Globus pallidus (tissue), 1 donor: ENCODE measurements at regions not wholly inside any gene's neighbourhood (a gene's known extent, or its start where the extent isn't known, plus 50 kb on each side); places are given as distances from the start of the nearest gene placed in this dataset.

Experiments used
- DNase-seq: peaks from one replicate; pipeline ENCODE4 v3.0.0-alpha.2; 2015; ENCODE audit warnings: low spot score

DNA sequence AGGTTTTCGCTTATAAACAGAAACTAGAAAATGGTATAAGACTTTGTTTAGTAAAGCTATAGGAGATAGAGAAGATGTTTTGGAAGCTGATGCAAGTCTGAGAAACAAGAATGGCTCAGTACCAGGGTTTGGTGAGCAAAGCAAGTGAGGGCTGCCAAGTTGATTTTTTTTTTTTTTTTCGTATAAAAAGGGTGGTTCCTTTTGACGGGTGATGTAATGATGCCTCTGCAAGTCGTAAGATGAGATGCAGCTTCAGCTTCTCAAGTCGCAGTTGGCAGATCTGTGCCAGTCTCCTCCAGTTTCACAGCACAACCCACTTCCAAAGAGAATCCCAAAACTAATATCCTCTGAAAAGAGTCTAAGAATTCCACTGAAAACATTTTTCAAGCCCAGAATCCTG lies 252.8 kb upstream of the CDH4 start:
- DNase-seq, result no peak

- no peak for DNase-seq
Measured at GRCh38 chr20:61002090-61002489, 250.0 kb upstream of the CDH4 start.

GRCh38 chr20:61014491-61014890 lies 237.6 kb upstream of the CDH4 start:
- DNase-seq, result no peak

DNA sequence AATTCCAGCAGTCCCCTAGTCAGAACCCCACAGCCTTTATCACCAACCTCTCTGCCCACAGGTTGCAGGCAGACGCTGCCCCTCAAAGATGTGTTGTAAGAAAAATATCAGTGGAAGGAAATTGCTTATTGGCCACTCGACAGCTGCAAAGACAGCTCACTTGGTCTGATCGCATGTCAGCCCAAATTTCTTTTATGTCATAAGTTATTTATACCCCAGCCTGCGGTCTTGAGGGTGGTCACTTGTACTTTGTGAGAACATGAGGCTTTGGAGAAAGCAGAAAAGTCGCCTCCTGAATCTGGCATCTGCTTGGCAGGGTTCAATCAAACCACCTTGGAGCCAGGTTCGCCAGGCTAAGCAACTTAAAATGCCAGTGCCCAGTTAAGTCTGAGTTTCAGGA lies 236.5 kb upstream of the CDH4 start:
- no peak for DNase-seq

DNA sequence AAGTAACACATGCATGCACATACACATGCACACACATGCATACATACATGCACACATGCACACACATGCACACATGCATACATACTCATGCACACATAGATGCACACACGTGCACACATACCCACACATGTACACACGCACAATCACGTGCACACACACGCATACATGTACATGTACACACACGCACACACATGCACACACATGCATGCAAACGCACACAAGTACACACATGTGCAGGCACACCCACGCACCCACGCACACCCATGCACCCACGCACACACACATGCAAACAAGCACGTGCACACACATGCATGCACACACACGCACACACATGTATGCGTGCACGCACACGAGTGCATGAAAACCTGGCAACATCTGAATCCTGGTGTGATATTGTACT lies 232.7 kb upstream of the CDH4 start:
- DNase-seq, result no peak

DNA sequence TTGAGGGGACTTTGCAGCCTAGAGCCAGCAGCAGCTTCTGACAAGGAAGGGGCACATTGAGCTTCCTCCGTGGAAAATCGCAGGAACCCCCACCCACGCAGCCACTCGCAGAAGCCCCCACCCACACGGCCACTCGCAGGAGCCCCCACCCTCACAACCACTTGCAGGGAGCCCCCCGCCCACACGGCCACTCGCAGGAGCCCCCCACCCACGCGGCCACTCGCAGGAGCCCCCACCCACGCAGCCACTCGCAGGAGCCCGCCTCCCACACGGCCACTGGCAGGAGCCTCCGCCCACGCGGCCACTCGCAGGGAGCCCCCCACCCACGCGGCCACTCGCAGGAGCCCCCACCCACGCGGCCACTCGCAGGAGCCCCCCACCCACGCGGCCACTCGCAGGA lies 228.4 kb upstream of the CDH4 start:
- DNase-seq, result no peak

GRCh38 chr20:61024390-61024789 lies 227.7 kb upstream of the CDH4 start:
- DNase-seq, result no peak

DNA sequence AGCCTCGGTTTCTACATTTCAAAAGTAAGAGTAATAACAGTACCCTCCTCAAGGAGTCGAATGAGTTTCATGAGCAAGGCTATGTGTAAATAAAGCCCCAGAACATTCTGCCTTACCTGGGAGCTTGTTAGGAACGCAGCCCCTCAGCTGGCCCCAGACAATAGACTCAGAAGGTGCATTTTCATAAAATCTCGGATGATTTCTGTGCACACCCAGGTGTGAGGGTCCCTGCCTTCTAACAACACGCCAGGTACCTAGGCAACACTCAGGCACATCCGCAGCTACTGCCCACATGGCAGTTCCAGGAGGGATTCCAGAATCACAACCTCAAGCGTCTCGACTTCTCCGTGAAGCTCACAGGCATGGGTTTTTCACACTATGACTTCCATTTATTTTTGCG lies 226.5 kb upstream of the CDH4 start:
- no peak for DNase-seq

GRCh38 chr20:61026173-61026572 lies 225.9 kb upstream of the CDH4 start:
- DNase-seq, result no peak

- no peak for DNase-seq
Measured at GRCh38 chr20:61026731-61027130, 225.3 kb upstream of the CDH4 start.

GRCh38 chr20:61027218-61027617 lies 224.8 kb upstream of the CDH4 start:
- no peak for DNase-seq

DNA sequence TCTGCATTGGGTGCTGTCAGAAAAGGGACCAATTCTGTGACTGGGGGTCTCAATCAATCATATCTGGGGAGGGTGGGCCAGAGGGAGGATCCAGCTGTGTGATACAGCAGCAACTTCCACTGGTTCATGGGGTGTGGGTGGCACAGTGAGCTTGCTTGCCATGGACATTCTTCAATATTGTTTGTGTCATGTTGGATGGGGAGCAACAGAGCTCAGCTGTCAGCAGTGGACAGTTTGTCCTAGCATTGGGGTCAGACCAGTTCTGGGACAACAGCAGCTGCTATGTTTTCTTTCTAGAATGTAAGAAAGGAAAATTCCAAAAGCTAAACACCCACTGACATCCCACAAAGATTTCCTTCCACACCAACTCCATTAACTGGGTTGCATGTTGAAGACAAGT lies 221.9 kb upstream of the CDH4 start:
- DNase-seq, result no peak

GRCh38 chr20:61031101-61031830 lies 220.8 kb upstream of the CDH4 start:
- DNase-seq, result no peak

DNA sequence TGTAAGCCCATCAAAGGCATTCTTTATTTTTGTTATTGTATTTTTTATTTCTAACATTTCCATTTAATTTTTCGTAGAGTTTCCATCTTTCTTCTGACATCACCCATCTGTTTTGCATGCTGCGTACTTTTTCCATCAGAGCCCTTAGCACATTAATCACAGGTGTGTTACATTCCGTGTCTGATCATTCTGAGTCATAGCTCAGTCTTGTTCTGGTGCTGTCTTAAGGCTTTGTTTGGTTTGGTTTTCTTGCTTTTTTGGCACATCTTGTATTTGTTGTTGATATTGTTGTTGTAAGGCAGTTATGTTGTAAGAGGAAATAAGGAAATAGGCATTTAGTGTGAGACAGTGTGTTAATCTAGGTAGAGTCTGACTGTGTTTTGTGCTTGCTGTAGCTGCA lies 214.6 kb upstream of the CDH4 start:
- DNase-seq, result no peak

GRCh38 chr20:61041481-61041880 lies 210.6 kb upstream of the CDH4 start:
- DNase-seq, result no peak

GRCh38 chr20:61042506-61043385 lies 209.3 kb upstream of the CDH4 start:
- no peak for DNase-seq

- DNase-seq, result no peak
Measured at GRCh38 chr20:61043681-61044080, 208.4 kb upstream of the CDH4 start.

DNA sequence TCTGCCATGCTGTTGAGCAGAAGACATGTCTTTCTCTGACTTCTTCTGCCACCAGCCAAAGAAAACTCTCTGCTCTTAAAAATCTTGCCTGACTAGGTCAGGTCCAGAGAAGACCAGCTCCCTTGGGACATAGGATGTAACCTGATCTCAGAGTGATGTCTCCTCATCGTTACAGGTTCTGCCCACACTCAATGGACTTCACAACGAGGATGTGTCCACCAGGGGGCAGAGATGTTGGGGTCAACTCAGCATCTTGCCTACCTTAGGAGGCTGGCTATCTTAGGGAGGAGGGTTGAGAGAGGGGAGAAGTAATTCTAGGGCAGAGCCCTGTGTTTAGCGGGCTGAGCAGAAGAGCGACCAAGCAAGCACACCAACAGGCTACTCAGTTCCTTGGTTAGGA lies 207.6 kb upstream of the CDH4 start:
- no peak for DNase-seq

DNA sequence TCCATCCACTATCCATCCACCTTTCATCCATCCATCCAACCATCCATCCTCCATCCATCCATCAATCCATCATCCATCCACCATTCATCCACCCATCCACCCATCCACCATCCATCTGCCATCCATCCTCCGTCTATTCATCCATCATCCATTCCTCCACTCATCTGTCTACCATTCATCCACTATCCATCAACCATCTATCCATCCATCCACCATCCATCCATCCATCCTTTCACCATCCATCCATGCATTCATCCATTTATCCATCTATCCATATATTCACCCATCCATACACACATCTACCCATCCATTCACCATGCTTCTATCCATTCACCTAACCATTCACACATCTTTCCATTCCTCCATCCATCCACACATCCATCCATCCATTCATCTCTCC lies 207.0 kb upstream of the CDH4 start:
- DNase-seq, result no peak

DNA sequence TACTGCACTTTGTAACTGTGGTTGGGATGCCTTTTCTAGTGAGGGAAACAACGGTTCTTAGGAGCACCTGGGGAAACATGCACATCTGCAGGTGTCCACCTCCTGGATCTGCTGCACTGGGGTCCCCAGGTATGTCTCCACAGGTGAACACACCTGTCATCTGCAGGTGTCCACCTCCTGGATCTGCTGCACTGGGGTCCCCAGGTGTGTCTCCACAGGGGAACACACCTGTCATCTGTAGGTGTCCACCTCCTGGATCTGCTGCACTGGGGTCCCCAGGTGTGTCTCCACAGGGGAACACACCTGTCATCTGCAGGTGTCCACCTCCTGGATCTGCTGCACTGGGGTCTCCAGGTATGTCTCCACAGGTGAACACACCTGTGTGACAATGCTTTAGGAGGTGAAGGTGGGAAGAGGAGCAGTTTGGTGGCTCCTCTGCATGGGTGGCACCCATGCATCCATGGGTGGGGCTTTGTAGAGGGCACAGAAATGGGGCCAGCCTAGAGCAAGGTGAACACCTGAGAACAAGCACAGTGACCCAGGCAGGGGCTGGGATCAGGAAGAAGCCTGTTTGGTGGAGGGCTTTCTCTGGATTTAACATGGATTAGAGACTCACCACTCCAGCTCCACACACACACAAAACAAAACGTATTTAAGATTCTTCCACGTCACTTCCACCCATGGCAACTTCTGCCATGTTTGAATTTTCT lies 206.0 kb upstream of the CDH4 start:
- no peak for DNase-seq

- no peak for DNase-seq
Measured at GRCh38 chr20:61046721-61047351, 205.2 kb upstream of the CDH4 start.

DNA sequence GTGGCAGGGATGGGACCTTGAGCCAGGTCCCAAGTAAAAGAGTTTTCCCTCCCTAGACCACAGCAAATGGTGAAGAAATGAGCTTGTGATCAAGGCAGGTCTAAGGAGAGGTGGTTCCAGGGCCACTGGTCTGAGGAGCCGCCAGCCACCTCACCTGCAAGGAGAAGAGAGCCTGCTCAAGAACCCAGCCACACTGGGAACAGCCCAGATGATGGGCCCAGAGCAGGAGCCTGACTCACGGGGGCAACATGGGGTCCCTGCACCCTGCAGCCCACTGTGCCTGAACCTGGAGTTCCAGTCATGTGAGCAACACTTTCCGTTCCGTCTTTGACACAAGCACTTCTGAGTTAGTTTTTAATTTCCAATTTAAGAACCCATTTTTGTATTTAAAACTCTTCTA lies 204.5 kb upstream of the CDH4 start:
- no peak for DNase-seq
